ENCODE measurements at regions not wholly inside any gene's neighbourhood (a gene's known extent, or its start where the extent isn't known, plus 50 kb on each side); places are given as distances from the start of the nearest gene placed in this dataset.

DNA sequence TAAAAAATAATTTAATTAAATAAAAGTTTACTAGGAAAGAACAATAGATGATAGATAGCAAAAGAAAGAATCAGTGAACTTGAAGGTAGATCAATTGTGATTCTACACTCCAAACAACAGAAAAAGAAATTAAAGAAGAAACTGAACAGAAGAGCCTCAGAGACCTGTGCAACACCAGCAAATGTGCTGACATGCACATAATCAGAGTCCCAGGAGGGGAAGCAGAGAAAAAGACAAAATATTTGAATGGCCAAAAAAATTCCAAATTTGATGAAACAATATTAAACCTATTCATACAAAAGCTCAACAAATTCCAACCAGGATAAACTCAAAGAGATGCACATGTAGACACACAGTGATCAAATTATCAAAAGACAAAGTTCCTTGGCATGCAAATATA is 267.5 kb upstream of the OPRM1 start (continued):
- TF ChIP-seq TAF1 (conservative IDR thresholded peaks at IDR 0.05) (no peak), GABPA (IDR thresholded peaks at IDR 0.05 in 1 of 2, conservative IDR thresholded peaks at IDR 0.05 in 1 of 2) (no peak), NR2F2 (IDR thresholded peaks at IDR 0.05) (no peak), ZBTB33 (IDR thresholded peaks at IDR 0.05) (no peak), FOXA1 (IDR thresholded peaks at IDR 0.05) (no peak), YY1 (IDR thresholded peaks at IDR 0.05) (no peak), EGR1 (IDR thresholded peaks at IDR 0.05; ENCODE audit: low read depth in 2 of 2) (no peak)

DNA sequence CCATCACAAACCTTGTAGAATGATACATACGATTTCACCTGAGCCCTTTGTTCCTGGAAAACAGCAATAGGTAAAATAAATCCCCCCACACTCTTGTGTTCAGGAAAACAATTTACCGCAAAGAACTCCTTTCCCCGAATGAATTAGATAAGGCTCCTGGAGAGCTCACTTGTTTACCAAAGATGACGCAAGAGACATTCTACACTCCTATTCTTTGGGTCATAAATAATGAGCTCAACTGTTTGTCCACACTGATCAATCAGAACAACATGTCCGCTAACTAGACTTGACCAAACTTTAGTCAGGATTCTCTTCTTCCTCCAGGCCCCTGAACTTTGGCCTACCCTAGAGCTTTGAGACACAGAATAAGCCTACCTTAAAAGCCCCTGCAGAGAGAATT is 271.9 kb upstream of the OPRM1 start:
- TF ChIP-seq REST (IDR thresholded peaks at IDR 0.05) (no peak), ATF3 (IDR thresholded peaks at IDR 0.05) (no peak), FOXA1 (IDR thresholded peaks at IDR 0.05) (no peak), YY1 (IDR thresholded peaks at IDR 0.05) (no peak)
- H3K36me3 ChIP-seq (ENCODE audit: control insufficient read depth in 4 of 4, insufficient read depth in 3 of 4, low read depth in 1 of 4, low read length in 3 of 4): no peaks in the 10 kb centered on the region
- 42% methylated on average over 5 of the region's 5 CpGs for WGBS

DNA sequence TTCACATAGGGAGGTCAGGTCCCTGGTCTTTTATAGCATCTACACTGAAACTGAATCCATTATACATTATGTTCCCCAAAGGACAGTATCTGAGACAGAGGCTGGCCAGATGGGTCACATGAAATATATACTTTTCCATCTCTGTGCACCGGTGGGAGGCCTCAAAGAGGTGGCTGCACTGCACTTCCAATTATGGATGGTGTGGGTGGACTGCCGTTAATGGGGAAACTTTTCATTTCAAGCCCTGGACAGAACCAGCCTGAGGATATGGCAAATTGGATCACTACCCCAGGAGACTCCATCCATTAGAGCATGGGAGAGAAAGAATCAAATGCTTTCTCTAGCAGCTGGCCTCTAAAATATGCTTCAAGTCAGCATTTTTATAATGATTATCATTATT is 280.5 kb upstream of the OPRM1 start:
- Histone ChIP-seq H3K9me3 (ENCODE audit: control insufficient read depth in 4 of 4, low read length in 3 of 4) (no peaks in the 10 kb centered on the region), H3K4me3 (ENCODE audit: low read depth in 1 of 3, low read length in 3 of 3) (no peak overlapping the region), H3K27me3 (ENCODE audit: control insufficient read depth in 4 of 4, insufficient read depth in 4 of 4, low read length in 3 of 4) (peaks cover 0 to 3% (median 0%) of the 10 kb centered on the region in 4 donors), H3K4me1 (ENCODE audit: control insufficient read depth in 4 of 4, insufficient read depth in 4 of 4, low read length in 3 of 4) (no peaks in the 10 kb centered on the region), H3K36me3 (ENCODE audit: control insufficient read depth in 4 of 4, insufficient read depth in 3 of 4, low read depth in 1 of 4, low read length in 3 of 4) (no peaks in the 10 kb centered on the region), H3K9ac (ENCODE audit: low read depth in 1 of 2, low read length in 2 of 2) (no peak overlapping the region), H3K27ac (ENCODE audit: low read depth in 1 of 2, low read length in 2 of 2) (no peak overlapping the region)
- TF ChIP-seq YY1 (IDR thresholded peaks at IDR 0.05): no peak
- TF ChIP-seq TAF1 (conservative IDR thresholded peaks at IDR 0.05): no peak
- TF ChIP-seq GABPA (IDR thresholded peaks at IDR 0.05 in 1 of 2, conservative IDR thresholded peaks at IDR 0.05 in 1 of 2): no peak
- TF ChIP-seq REST (IDR thresholded peaks at IDR 0.05): no peak
- TF ChIP-seq SP1 (IDR thresholded peaks at IDR 0.05): no peak
- no peak for TF ChIP-seq RXRA (IDR thresholded peaks at IDR 0.05)
- no peak for TF ChIP-seq HNF4A (conservative IDR thresholded peaks at IDR 0.05)
- TF ChIP-seq MAX (IDR thresholded peaks at IDR 0.05): no peak
- TF ChIP-seq ATF3 (IDR thresholded peaks at IDR 0.05): no peak
- no peak for TF ChIP-seq FOXA2 (IDR thresholded peaks at IDR 0.05)
- TF ChIP-seq EGR1 (IDR thresholded peaks at IDR 0.05; ENCODE audit: low read depth in 2 of 2): no peak
- TF ChIP-seq JUND (IDR thresholded peaks at IDR 0.05): no peak
- no peak for TF ChIP-seq ZBTB33 (IDR thresholded peaks at IDR 0.05)
- no peak for TF ChIP-seq HNF4G (IDR thresholded peaks at IDR 0.05)
- 76% methylated on average over 2 of the region's 2 CpGs for WGBS
- no peak for DNase-seq (ENCODE audit: low spot score)

More for the DNA sequence above, 271.9 kb upstream of the OPRM1 start:
- H3K9me3 ChIP-seq (ENCODE audit: control insufficient read depth in 4 of 4, low read length in 3 of 4): no peaks in the 10 kb centered on the region
- no peaks in the 10 kb centered on the region for H3K4me1 ChIP-seq (ENCODE audit: control insufficient read depth in 4 of 4, insufficient read depth in 4 of 4, low read length in 3 of 4)
- H3K27me3 ChIP-seq (ENCODE audit: control insufficient read depth in 4 of 4, insufficient read depth in 4 of 4, low read length in 3 of 4): peaks cover 0 to 2% (median 0%) of the 10 kb centered on the region in 4 donors
- no peak overlapping the region for H3K27ac ChIP-seq (ENCODE audit: low read depth in 1 of 2, low read length in 2 of 2)
- DNase-seq (ENCODE audit: low spot score): no peak
- H3K9ac ChIP-seq (ENCODE audit: low read depth in 1 of 2, low read length in 2 of 2): no peak overlapping the region
- H3K4me3 ChIP-seq (ENCODE audit: low read depth in 1 of 3, low read length in 3 of 3): no peak overlapping the region
